NOMO-1 (cell line): ENCODE measurements at regions not wholly inside any gene's neighbourhood (a gene's known extent, or its start where the extent isn't known, plus 50 kb on each side); places are given as distances from the start of the nearest gene placed in this dataset.
"Not testable (repeated sequence)": the region's sequence is repeated elsewhere in the genome, so short reads cannot be mapped to it uniquely, and the experiment has no call there.

Experiments
- DNase-seq, 2 experiments: peaks; one replicate each; lab custom pipeline; 2025; ENCODE audit not compliant: unreplicated experiment in 2 of 2; lab: John Stamatoyannopoulos, UW

- no peak for DNase-seq
Measured at GRCh38 chr14:46147452-46147851, 504.1 kb downstream of the RPL10L start.

GRCh38 chr14:46147024-46147423 lies 504.6 kb downstream of the RPL10L start:
- DNase-seq, result no peak

- no peak for DNase-seq
Measured at GRCh38 chr14:46140445-46140844, 511.1 kb downstream of the RPL10L start.

DNA sequence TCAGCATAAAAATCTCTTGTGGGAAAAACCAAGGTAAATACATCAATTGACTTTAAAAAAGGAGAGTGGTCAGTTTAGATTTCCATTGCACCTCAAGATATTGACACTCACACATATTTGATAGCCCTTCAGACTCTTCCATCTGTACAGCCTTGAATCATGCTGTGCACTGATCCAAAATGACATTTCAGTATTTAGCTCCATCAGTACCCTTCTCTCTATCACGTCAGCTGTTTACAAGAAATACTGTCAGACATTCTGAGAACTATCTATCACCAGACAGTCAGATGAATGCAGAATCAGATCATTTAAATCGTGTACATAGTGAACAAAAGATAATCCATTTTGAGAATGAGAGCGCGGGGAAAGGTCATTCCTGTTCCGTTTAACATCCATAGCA lies 511.9 kb downstream of the RPL10L start:
- DNase-seq, result no peak

- DNase-seq, result no peak
Measured at GRCh38 chr14:46137786-46138185, 513.8 kb downstream of the RPL10L start.

DNA sequence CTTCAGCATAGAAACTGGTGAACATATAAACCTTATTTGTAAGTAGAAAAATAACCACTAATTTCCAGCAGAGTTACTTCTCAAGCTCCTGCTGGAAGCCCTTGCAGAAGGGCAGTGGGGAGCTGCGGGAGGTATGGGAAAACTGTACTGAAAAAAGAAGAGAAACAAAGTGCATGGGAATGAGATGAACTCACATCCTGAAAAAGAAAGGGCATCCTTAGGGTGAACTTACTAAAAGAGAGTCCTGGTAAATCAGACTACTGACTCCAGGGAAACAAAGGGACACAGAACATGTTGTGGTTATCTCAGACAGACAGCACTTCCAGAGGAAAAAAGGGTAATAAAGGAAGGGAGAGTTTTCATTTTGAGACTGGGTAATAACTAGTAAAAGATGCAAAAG lies 515.1 kb downstream of the RPL10L start:
- DNase-seq, result no peak

DNA sequence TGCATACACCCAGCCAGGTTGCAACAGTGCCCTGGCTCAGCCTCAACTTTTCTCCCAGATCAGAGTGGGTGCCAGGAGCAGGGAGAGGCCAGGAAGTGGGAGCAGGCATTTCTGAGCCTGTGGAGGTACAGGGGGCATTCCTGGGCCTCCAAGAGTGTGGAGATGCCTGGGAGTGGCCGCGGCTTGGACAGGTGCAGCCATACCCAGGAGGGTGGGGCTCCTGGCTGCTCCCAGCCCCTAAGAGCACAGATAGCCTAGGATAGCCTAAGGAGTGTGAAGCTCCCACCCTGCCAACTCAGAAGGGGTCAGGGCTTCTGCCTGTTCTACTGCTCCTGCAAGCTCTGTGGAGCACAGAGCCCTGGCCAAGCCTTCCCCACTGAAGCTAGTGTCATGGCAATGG lies 543.4 kb downstream of the RPL10L start:
- no peak for DNase-seq

DNA sequence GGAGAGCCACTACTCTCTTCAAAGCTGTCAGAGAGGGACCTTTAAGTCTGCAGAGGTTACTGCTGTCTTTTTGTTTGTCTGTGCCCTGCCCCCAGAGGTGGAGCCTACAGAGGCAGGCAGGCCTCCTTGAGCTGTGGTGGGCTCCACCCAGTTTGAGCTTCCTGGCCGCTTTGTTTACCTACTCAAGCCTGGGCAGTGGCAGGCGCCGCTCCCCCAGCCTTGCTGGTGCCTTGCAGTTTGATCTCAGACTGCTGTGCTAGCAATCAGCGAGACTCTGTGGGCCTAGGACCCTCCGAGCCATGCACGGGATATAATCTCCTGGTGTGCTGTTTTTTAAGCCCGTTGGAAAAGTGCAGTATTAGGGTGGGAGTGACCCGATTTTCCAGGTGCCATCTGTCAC lies 550.7 kb downstream of the RPL10L start:
- DNase-seq, result not testable (repeated sequence)

DNA sequence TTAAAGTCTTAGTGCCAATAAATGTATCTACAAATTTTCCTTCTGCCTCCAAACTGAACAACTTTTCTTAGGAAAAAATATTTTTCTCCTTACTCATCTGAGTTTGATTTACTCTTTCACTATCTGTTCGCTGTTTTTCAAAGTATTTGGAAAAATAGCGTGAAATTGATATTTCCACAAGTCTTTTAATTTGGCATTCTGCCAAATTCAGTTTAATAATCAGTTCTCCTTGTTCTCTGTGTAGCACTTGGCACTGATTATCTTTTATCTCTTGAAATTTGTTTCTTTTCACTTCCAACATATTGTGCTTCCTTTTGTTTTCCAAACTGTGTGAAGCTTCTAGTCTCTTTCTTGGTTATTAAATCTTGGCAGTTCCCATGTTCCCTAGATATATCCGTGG lies 559.8 kb downstream of the RPL10L start:
- DNase-seq, result no peak

GRCh38 chr14:46087604-46088003 lies 564.0 kb downstream of the RPL10L start:
- no peak for DNase-seq

DNA sequence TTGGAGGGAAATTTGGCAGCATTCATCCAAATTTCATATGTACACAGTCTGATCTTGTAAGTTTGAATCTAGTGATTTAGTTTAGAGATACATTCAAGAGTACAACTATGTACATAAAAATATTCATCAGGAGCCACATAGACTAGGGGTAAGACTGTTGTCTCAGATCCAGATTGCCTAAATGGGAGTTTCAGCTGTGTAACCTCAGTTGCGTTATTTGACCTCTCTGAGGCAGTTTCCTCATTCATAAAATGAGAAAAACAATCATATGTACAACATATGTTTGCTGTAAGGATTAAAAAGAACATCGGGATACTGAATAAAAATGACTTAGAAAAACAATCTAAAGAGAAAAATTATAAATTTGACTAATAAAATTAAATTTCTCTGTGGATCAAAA lies 577.5 kb downstream of the RPL10L start:
- no peak for DNase-seq

GRCh38 chr14:46063872-46064271 lies 587.7 kb downstream of the RPL10L start:
- DNase-seq, result no peak

DNA sequence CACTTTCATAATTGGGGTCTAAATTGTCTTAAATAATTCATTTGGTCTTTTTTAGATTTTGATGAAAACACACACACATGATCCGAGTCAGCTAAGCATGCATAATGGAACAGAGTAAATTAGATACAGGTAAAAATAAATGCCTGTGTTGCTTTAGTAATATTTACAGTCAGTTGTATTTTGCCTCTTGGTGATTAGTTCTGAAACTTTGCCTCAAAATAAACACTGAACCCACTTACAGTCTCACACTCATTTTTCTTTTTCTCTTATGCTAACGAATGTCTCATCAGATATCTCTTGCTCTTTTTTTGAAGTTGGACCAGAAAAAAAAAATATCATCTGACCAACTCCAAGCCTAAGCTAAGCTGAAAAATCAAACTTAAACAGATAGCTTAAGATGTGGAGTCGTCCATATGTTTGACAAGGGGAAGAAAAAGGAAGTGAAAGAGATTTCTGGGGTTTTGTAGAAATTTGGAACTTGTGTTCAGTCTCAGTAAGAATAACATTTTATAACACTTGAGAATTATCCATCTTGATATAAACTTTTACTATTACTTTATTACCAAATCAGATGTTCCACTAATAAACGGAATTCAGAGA lies 592.5 kb downstream of the RPL10L start:
- DNase-seq, result no peak

DNA sequence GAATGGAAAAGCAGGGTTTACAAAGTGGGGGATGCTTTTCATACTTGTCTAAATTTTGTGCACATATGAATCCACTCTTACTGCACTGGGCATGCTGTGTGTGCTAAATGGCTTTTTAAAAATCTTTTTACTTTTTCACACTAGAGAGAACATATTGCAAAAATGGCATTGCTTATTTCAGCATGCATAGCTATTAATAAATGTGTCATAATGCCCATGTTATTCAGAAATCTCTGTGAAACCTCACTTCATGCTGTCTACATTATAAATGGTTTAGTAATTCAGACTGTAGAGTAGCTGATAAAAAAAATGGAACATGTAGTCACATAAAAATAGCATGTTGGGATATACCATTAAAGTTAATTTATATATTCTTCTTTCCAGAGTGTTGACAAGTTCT lies 593.8 kb downstream of the RPL10L start:
- no peak for DNase-seq

DNA sequence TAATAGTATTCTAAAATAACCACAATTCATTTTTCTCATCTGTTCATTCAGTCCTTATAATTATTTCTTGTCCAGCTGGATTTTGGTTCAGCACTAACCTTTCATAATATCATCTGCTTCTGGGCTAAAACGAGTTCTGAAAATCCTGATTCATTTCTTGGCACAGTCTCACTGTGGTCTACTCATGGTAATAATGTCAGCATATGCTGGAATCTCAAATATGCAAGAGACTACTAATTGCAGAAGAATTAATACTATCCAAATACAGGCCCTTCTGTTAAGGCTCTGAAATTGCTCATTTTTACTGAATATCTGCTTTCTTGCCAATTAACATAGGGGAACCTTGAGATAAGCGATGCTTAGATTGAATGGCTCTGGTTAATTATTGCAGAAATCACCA lies 597.1 kb downstream of the RPL10L start:
- no peak for DNase-seq

GRCh38 chr14:46053221-46053620 lies 598.4 kb downstream of the RPL10L start:
- DNase-seq, result no peak

DNA sequence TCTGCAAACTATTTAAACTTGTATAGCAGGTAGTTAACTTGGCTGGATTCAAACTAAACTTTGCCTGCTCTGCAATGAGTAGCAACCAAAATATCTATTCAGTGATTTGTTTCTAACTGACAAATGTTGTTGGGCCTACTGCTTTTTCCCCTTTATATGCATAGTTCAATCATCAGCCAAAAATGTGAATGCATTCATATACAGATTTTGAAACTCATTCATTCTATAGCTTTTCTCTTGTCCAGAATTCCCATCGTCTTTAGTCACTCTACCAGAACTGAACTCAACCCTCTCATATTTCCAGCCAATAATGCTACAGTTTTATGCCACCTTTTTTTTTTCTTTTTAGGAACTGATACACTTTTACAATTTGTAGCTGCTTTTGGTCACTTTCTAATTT lies 599.8 kb downstream of the RPL10L start:
- DNase-seq, result no peak

DNA sequence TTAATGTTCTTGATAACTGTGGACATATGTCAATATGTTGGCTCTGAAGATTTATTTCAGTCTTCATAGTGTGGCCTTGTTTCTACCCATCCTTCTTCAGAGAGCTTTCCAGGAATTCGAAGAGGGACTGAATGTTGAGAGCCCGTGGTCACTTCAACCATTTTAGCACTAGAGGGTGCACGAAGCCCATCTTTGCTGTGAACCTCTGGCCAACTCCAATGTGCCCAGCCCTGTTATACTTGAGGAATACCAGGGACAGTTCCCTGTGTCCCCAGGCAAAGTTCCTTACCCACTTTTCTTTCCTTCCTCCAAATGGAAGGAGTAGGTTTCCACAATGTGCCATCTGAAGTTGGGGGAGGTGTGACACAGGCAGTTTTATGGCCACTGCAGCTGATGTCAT lies 603.5 kb downstream of the RPL10L start:
- peak in 1 of 2 experiments; percentile 6 for DNase-seq

- no peak for DNase-seq
Measured at GRCh38 chr14:46036099-46036498, 615.5 kb downstream of the RPL10L start.

- DNase-seq, result no peak
Measured at GRCh38 chr14:46034305-46034704, 617.3 kb downstream of the RPL10L start.

- no peak for DNase-seq
Measured at GRCh38 chr14:46018846-46019420, 632.6 kb downstream of the RPL10L start.

- DNase-seq, result no peak
Measured at GRCh38 chr14:46008348-46008747, 643.2 kb downstream of the RPL10L start.

DNA sequence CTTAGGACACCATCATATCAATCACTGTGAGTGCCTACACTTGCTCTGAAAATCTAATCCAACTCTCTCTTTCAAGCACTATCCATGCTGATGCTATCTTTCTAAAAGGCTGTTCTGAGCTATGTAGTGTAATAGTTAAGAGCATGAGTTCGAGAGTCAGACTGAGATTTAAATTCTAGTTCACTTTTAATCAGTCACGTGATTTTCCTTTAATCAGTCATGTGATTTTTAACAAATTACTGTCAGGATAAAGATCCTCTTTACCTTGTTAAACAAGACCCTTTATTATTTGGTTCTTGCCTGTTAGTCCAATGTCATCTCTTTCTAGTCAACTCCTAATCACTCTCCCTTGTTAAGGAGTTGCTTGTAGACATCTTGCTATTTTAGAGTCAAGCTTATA lies 653.0 kb downstream of the RPL10L start:
- DNase-seq, result no peak
